H9 (cell line): ENCODE measurements at regions not wholly inside any gene's neighbourhood (a gene's known extent, or its start where the extent isn't known, plus 50 kb on each side); places are given as distances from the start of the nearest gene placed in this dataset.

Experiments
- DNase-seq: peaks from one replicate; pipeline ENCODE4 v3.0.0-alpha.2; 2017
- H2AFZ ChIP-seq: one replicate; pipeline ENCODE4 v1.6.1; 2013; ENCODE audit warnings: mild to moderate bottlenecking, low read length, control low read depth, moderate library complexity
- H2AK5ac ChIP-seq: 2 replicates; pipeline ENCODE4 v1.6.1; 2013; ENCODE audit warnings: low read length, control low read depth, mixed read lengths; ENCODE audit not compliant: insufficient read length
- H2BK120ac ChIP-seq: one replicate; pipeline ENCODE4 v1.6.1; 2013; ENCODE audit warnings: low read depth, mild to moderate bottlenecking, low read length, control low read depth, inconsistent platforms; ENCODE audit not compliant: poor library complexity, severe bottlenecking
- H2BK12ac ChIP-seq: 2 replicates; pipeline ENCODE4 v1.6.1; 2013; ENCODE audit warnings: low read length, control low read depth, mixed read lengths, low read depth; ENCODE audit not compliant: insufficient read length
- H2BK15ac ChIP-seq: 2 replicates; pipeline ENCODE4 v1.6.1; 2013; ENCODE audit warnings: low read depth, low read length, control low read depth
- H2BK20ac ChIP-seq: one replicate; pipeline ENCODE4 v1.6.1; 2013; ENCODE audit warnings: low read depth, mild to moderate bottlenecking, low read length, control low read depth, inconsistent platforms; ENCODE audit not compliant: poor library complexity, severe bottlenecking
- H2BK5ac ChIP-seq: 2 replicates; pipeline ENCODE4 v1.6.1; 2013; ENCODE audit warnings: low read length, control low read depth, mixed read lengths; ENCODE audit not compliant: insufficient read length
- H3K14ac ChIP-seq: 2 replicates; pipeline ENCODE4 v1.6.1; 2013; ENCODE audit warnings: low read length, control low read depth; ENCODE audit not compliant: insufficient read depth
- H3K18ac ChIP-seq: 2 replicates; pipeline ENCODE4 v1.6.1; 2013; ENCODE audit warnings: low read depth, mild to moderate bottlenecking, mixed read lengths, low read length, control low read depth; ENCODE audit not compliant: insufficient read length
- H3K23ac ChIP-seq: 2 replicates; pipeline ENCODE4 v1.6.1; 2013; ENCODE audit warnings: low read length, control low read depth, mixed read lengths, low read depth; ENCODE audit not compliant: insufficient read length
- H3K23me2 ChIP-seq: 2 replicates; pipeline ENCODE4 v1.6.1; 2013; ENCODE audit warnings: low read depth, mild to moderate bottlenecking, mixed read lengths, low read length, control low read depth; ENCODE audit not compliant: insufficient read length, poor library complexity, severe bottlenecking
- H3K27ac ChIP-seq: 2 replicates; pipeline ENCODE4 v1.5.1; 2013; ENCODE audit warnings: low read length, control low read depth, mixed read lengths, low read depth; ENCODE audit not compliant: insufficient read length
- H3K27me3 ChIP-seq: 2 replicates; pipeline ENCODE4 v1.6.1; 2013; ENCODE audit warnings: low read length, control low read depth, inconsistent platforms; ENCODE audit not compliant: insufficient read depth
- H3K4ac ChIP-seq: 2 replicates; pipeline ENCODE4 v1.6.1; 2013; ENCODE audit warnings: low read depth, mild to moderate bottlenecking, control low read depth, inconsistent platforms, low read length, moderate library complexity
- H3K4me1 ChIP-seq: 2 replicates; pipeline ENCODE4 v1.6.1; 2013; ENCODE audit warnings: low read length, control low read depth, inconsistent platforms; ENCODE audit not compliant: insufficient read depth
- H3K4me2 ChIP-seq: 2 replicates; pipeline ENCODE4 v1.6.1; 2013; ENCODE audit warnings: low read length, control low read depth, mixed read lengths; ENCODE audit not compliant: insufficient read length, insufficient read depth
- H3K56ac ChIP-seq: 2 replicates; pipeline ENCODE4 v1.6.1; 2013; ENCODE audit warnings: low read depth, mild to moderate bottlenecking, mixed read lengths, low read length, control low read depth; ENCODE audit not compliant: insufficient read length
- H3K79me1 ChIP-seq: 2 replicates; pipeline ENCODE4 v1.6.1; 2013; ENCODE audit warnings: low read depth, mild to moderate bottlenecking, moderate library complexity, low read length, control low read depth, inconsistent platforms; ENCODE audit not compliant: insufficient read depth, poor library complexity, severe bottlenecking
- H3K79me2 ChIP-seq: 2 replicates; pipeline ENCODE4 v1.6.1; 2013; ENCODE audit warnings: low read length, control low read depth, inconsistent platforms; ENCODE audit not compliant: insufficient read depth
- H3K9ac ChIP-seq: 2 replicates; pipeline ENCODE4 v1.6.1; 2013; ENCODE audit warnings: low read length, control low read depth, mixed read lengths; ENCODE audit not compliant: insufficient read length; ENCODE audit errors: extremely low read depth
- H3K9me3 ChIP-seq: one replicate; pipeline ENCODE4 v1.6.1; 2013; ENCODE audit warnings: low read depth, low read length, inconsistent platforms; ENCODE audit not compliant: control insufficient read depth
- H3T11ph ChIP-seq: one replicate; pipeline ENCODE4 v1.6.1; 2013; ENCODE audit warnings: mild to moderate bottlenecking, low read length, control low read depth, inconsistent platforms
- H4K20me1 ChIP-seq: one replicate; pipeline ENCODE4 v1.6.1; 2013; ENCODE audit not compliant: control insufficient read depth, insufficient read length, insufficient read depth
- H4K5ac ChIP-seq: 2 replicates; pipeline ENCODE4 v1.6.1; 2013; ENCODE audit warnings: low read depth, mild to moderate bottlenecking, mixed read lengths, low read length, control low read depth; ENCODE audit not compliant: insufficient read length
- H4K8ac ChIP-seq: replicated peaks from 2 replicates; pipeline ENCODE4 v1.6.1; 2013; ENCODE audit warnings: low read length, control low read depth, mixed read lengths, low read depth; ENCODE audit not compliant: insufficient read length
- H4K91ac ChIP-seq: 2 replicates; pipeline ENCODE4 v1.6.1; 2013; ENCODE audit warnings: low read depth, mild to moderate bottlenecking, moderate library complexity, mixed read lengths, low read length, control low read depth; ENCODE audit not compliant: insufficient read length
- H3K27ac Mint-ChIP-seq, 3 experiments: 2 replicates in 2 of 3; 3 replicates in 1 of 3; pipeline ENCODE4 v1.8.0; 2020 to 2021; ENCODE audit warnings: mixed read lengths in 3 of 3, mild to moderate bottlenecking in 1 of 3, moderate library complexity in 1 of 3
- H3K27me3 Mint-ChIP-seq: 2 replicates; pipeline ENCODE4 v1.8.0; 2021; ENCODE audit warnings: low read depth, mild to moderate bottlenecking, moderate library complexity, mixed read lengths
- H3K36me3 Mint-ChIP-seq, 3 experiments: 2 replicates in 2 of 3; 3 replicates in 1 of 3; pipeline ENCODE4 v1.8.0; 2020 to 2021; ENCODE audit warnings: low read depth in 3 of 3, mixed read lengths in 3 of 3; ENCODE audit not compliant: insufficient read depth in 1 of 3
- H3K4me1 Mint-ChIP-seq, 2 experiments: 2 replicates each; pipeline ENCODE4 v1.8.0; 2020; ENCODE audit warnings: mixed read lengths in 2 of 2
- H3K4me3 Mint-ChIP-seq, 2 experiments: 2 replicates in 1 of 2; 3 replicates in 1 of 2; pipeline ENCODE4 v1.8.0; 2020 to 2021; ENCODE audit warnings: mild to moderate bottlenecking in 2 of 2, mixed read lengths in 2 of 2, moderate library complexity in 1 of 2
- H3K9me3 Mint-ChIP-seq, 2 experiments: 2 replicates in 1 of 2; 3 replicates in 1 of 2; pipeline ENCODE4 v1.8.0; 2020; ENCODE audit warnings: mild to moderate bottlenecking in 2 of 2, mixed read lengths in 2 of 2, moderate library complexity in 1 of 2
- CTCF ChIP-seq: fragments of 200-600 bp; sonication (generic); conservative IDR thresholded peaks from 3 replicates; pipeline ENCODE4 v1.8.0; 2021; ENCODE audit warnings: antibody characterized with exemption, mild to moderate bottlenecking
- WGBS: extraction: QIAGEN DNeasy Blood & Tissue Kit; methylation state at CpG from one replicate; pipeline ENCODE4 v1.1.7; 2013; ENCODE audit warnings: missing lambda C conversion rate, low lambda C conversion rate, mixed read lengths; ENCODE audit not compliant: insufficient read length; ENCODE audit errors: extremely low coverage; 5-methylcytosine and 5-hydroxymethylcytosine counted together

- H3K79me2 ChIP-seq, result no peaks in the 10 kb centered on the region
- H2AK5ac ChIP-seq, result no peak overlapping the region
- H4K91ac ChIP-seq, result no peak overlapping the region
- H4K20me1 ChIP-seq, result no peaks in the 10 kb centered on the region
- whole genome bisulfite sequencing, result no CpG with 5 or more reads among the region's 2 CpGs
- no peak overlapping the region for H3K23ac ChIP-seq
- no peak for DNase-seq
- no peak overlapping the region for H2AFZ ChIP-seq
- TF ChIP-seq CTCF, result no peak
- H3T11ph ChIP-seq, result no peak overlapping the region
- Mint-ChIP-seq H3K36me3 (no peaks in the 10 kb centered on the region), H3K9me3 (no peaks in the 10 kb centered on the region; a peak in 1 of 5 replicates), H3K4me1 (no peaks in the 10 kb centered on the region), H3K27ac (no peak overlapping the region), H3K27me3 (no peaks in the 10 kb centered on the region), H3K4me3 (no peak overlapping the region)
- H2BK120ac ChIP-seq, result no peak overlapping the region
- H3K27ac ChIP-seq, result no peak overlapping the region
- no peaks in the 10 kb centered on the region for H3K23me2 ChIP-seq
- H4K5ac ChIP-seq, result no peak overlapping the region
- H3K18ac ChIP-seq, result no peak overlapping the region
- no peak overlapping the region for H2BK15ac ChIP-seq
- no peak overlapping the region for H3K4me2 ChIP-seq
- no peak overlapping the region for H2BK20ac ChIP-seq
- no peak overlapping the region for H3K14ac ChIP-seq
- H4K8ac ChIP-seq, result no peak overlapping the region
- no peaks in the 10 kb centered on the region for H3K4me1 ChIP-seq
- H3K56ac ChIP-seq, result no peak overlapping the region
- H2BK12ac ChIP-seq, result no peak overlapping the region
- H3K79me1 ChIP-seq, result no peaks in the 10 kb centered on the region
- no peaks in the 10 kb centered on the region for H3K27me3 ChIP-seq
- no peak overlapping the region for H3K4ac ChIP-seq
- H3K9me3 ChIP-seq, result no peaks in the 10 kb centered on the region
- H2BK5ac ChIP-seq, result no peak overlapping the region
- no peak overlapping the region for H3K9ac ChIP-seq
Measured at GRCh38 chr1:95542936-95543335, 308.9 kb downstream of the RWDD3 start.
